ENCODE measurements at regions not wholly inside any gene's neighbourhood (a gene's known extent, or its start where the extent isn't known, plus 50 kb on each side); places are given as distances from the start of the nearest gene placed in this dataset.

- no peak overlapping the region for H3K27ac ChIP-seq
- no peak for TF ChIP-seq CTCF (conservative IDR thresholded peaks at IDR 0.05; ENCODE audit: low read depth)
- POLR2A ChIA-PET (ENCODE audit: low non-redundant PET), result no interaction called here
- CTCF ChIA-PET, result no interaction called here
- DNase-seq (ENCODE audit: low spot score), result no peak
These were observed 145.5 kb downstream of the URI1 start for GRCh38 chr19:30087381-30088138.

- no peak overlapping the region for H3K27ac ChIP-seq
- DNase-seq (ENCODE audit: low spot score), result no peak
- POLR2A ChIA-PET (ENCODE audit: low non-redundant PET), result no interaction called here
- CTCF ChIA-PET, result no interaction called here
- TF ChIP-seq CTCF (conservative IDR thresholded peaks at IDR 0.05; ENCODE audit: low read depth), result no peak
These were observed 146.5 kb downstream of the URI1 start for GRCh38 chr19:30088567-30088966.

- POLR2A ChIA-PET (ENCODE audit: low non-redundant PET), result no interaction called here
- DNase-seq (ENCODE audit: low spot score), result no peak
- no peak overlapping the region for H3K27ac ChIP-seq
- TF ChIP-seq CTCF (conservative IDR thresholded peaks at IDR 0.05; ENCODE audit: low read depth), result no peak
- CTCF ChIA-PET, result no interaction called here
These were observed 147.1 kb downstream of the URI1 start for GRCh38 chr19:30089086-30089665.

GRCh38 chr19:30090476-30090875, 148.4 kb downstream of the URI1 start:
- ChIA-PET POLR2A (ENCODE audit: low non-redundant PET) (interaction anchor here (0.5 kb wide), 1 partner anchor 185 kb away, joined by 3 read pairs; no protein-coding TSS in a partner anchor), CTCF (no interaction called here)
- no peak for DNase-seq (ENCODE audit: low spot score)
- TF ChIP-seq CTCF (conservative IDR thresholded peaks at IDR 0.05; ENCODE audit: low read depth), result no peak
- no peak overlapping the region for H3K27ac ChIP-seq

- POLR2A ChIA-PET (ENCODE audit: low non-redundant PET), result no interaction called here
- H3K27ac ChIP-seq, result no peak overlapping the region
- CTCF ChIA-PET, result no interaction called here
- no peak for DNase-seq (ENCODE audit: low spot score)
- no peak for TF ChIP-seq CTCF (conservative IDR thresholded peaks at IDR 0.05; ENCODE audit: low read depth)
These were observed 148.9 kb downstream of the URI1 start for GRCh38 chr19:30090963-30091362.

- DNase-seq (ENCODE audit: low spot score), result no peak
- no peak for TF ChIP-seq CTCF (conservative IDR thresholded peaks at IDR 0.05; ENCODE audit: low read depth)
- ChIA-PET POLR2A (ENCODE audit: low non-redundant PET) (no interaction called here), CTCF (no interaction called here)
- no peak overlapping the region for H3K27ac ChIP-seq
These were observed 149.4 kb downstream of the URI1 start for GRCh38 chr19:30091456-30091855.
